GM18870 (cell line): ENCODE measurements at regions not wholly inside any gene's neighbourhood (a gene's known extent, or its start where the extent isn't known, plus 50 kb on each side); places are given as distances from the start of the nearest gene placed in this dataset.

Experiments used
- ATAC-seq: cut with Tn5 transposase; IDR thresholded peaks from one replicate; pipeline ENCODE4 v1.9.1; 2021; ENCODE audit warnings: moderate library complexity; ENCODE audit not compliant: unreplicated experiment

DNA sequence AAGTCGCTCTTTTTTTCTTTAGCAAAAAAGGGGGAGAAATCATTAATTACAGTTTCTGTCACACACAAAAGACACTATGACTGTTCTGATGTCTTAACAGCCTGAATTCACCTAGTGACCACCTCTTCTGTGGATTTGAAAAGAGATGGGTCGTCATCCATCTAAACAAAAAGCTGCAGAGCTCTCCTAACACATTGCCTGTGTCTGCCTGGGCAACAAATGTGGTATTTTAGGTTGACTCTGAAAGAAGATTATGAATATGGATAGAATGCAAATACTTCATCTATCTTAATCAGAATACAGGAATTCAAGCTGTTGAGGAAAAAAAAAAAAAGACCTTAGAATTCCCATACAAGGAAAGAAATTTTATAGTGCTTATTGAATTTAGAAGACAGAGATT, 304.4 kb upstream of the ADGRL2 start:
- ATAC-seq = no peak

DNA sequence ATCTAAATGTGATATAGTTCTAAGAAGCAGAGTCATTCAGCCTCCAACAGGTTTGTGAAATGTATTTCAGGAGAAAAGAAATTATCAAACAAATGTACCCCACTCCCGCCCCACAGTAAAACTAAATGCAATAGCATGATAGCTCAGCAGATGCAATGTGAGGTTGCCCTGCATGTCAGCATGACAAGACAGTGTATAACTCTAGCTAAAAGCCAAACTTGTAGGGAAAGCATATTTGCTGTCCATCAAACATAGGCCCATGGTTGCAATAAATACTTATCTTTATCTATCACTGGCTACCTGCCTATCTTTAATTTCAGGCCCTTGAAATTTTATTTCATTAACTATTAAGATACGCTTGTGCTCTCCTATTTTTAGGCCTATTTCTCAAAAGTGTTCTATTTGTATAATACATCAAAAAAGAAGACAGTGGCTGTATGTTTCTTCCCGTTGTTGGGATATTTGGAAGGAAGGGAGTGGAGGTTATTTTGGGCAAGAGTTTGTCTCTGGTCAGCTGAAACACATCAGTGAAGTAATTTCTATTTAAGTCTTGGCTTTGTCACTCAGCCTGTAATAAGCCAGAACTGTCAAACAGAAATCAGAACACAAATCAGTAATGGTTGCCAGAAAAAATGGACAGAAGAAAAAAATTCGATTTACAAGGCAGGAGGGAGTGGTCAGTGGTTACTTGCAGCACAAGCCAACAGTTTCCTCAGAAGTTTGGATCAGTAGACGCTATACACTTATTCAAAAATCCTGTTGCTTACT, 307.4 kb upstream of the ADGRL2 start:
- ATAC-seq = no peak

DNA sequence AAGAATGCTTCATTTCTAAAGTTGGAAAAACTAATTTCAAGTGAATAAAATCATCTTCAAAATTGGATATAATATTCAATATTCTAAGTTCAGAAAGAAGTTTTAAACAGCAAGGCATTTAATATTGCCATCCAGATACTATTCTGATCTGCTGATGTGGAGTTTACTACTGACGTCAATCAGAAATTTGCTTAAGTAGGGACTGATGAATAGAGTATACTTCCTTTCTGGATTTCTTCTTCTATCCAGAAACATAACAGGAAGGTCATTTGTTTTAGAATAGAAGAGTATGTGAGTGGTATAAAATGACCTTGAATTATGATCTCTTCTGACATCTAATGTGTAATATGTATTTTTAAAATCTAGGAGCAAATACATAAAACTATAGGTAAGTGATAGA, 308.1 kb upstream of the ADGRL2 start:
- ATAC-seq = no peak

DNA sequence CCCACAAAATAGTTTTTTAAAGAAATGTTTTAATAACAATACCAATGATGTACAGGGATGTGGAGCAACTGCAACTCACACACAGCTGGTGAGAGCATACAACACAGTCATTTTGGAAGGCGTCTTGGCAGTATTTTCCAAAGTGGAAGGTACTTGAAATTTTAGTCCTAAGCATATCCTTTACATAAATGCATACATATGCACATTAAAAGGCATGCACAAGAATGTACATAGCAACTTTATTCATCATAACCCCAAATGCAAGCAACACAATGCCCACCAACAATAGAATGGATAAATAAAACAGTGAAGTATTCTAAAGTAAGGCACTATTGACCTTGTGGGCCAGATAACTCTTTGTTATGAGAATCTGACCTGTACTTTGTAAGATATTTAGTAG, 310.1 kb upstream of the ADGRL2 start:
- ATAC-seq = no peak

DNA sequence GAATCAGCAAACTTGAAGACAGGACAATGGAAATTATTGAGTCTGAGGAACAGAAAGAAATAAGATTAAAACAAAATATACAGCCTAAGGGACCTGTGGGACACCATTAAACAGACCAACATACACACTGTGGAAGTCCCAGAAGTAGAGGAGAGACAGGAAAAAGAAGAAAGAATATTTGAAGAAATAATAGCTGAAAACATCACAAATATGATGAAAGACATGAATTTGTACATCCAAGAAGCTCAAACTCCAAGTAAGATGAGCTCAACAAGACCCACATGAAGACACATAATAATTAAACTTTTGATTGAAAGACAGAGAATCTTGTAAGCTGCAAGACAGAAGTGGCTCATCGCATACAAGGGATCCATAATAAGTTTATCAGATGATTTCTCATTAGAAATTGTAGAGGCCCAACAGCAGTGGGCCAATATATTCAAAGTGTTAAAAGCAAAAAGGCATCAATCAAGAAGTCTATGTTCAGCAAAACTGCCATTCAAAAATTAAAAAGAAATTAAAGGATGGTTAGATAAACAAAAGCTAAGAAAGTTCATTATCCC, 311.3 kb upstream of the ADGRL2 start:
- ATAC-seq = no peak

DNA sequence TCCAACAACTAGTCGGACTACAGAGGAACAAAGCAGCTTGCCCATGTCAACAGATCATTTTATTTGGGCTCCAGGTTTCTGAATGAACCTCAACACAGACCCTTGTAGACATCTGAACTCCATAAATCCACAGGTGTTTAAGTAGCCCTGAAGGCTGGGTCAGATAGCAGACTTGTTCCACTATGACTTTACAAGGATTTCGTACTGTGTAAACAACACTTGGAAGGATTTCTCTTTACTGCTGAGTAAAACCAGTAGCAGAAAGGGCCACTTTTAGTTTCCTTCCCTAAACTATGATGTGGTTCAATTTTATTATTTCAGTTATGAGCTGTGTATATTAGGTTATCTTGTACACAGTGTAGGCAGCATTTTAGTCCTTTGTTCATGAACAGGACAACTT, 316.4 kb upstream of the ADGRL2 start:
- no peak for ATAC-seq

DNA sequence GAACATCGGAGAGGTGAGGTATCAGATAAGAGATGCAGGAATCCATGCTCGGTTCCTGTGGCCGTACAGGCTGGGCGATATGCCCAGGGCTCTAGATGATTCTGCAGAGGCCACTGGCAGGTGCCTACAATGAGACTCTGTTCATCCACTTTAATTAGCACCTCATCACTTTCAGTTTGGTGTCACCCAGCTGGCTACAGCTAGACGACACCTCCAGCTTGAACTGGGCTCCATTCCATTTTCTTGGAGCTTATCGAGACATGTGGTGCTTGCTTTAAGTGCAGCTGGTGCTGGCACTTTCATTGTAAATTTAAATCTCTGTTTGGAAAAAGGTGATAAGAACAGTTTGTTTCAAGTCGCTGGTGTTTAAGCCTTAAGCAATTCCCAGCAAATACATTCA, 322.5 kb upstream of the ADGRL2 start:
- ATAC-seq = no peak

DNA sequence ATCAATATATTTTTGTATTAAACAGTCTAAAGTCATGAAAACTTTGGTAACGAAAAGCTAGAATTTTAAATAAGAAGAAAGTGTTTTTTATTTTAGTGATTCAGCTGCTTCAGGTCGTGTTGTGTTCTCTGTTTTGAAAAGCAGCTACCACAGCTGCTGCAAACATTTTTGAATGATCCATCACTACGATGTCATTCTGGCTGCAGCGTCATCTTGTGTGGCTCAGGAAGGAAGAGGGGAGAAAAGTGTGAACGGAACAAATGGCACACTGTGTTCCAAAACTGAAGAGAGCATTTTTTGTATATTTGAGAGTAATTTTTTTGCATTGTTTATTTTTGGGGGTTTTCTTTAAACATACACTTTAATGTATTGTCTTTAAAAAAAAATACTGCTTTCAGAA, 323.0 kb upstream of the ADGRL2 start:
- ATAC-seq = no peak

DNA sequence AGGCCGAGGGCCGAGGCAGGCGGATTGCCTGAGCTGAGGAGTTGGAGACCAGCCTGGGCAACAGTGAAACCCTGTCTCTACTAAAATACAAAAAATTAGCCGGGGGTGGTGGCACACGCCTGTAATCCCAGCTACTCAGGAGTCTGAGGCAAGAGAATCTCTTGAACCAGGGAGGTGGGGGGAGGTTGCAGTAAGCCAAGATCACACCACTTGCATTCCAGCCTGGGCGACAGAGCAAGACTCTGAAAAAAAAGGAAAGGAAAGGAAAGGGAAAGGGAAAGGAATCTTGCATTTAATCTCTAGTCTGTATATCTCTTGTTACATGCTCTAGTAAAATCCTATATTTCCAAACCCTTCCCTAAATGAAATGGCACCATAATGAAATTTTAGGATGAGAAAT, 328.3 kb upstream of the ADGRL2 start:
- ATAC-seq = no peak

DNA sequence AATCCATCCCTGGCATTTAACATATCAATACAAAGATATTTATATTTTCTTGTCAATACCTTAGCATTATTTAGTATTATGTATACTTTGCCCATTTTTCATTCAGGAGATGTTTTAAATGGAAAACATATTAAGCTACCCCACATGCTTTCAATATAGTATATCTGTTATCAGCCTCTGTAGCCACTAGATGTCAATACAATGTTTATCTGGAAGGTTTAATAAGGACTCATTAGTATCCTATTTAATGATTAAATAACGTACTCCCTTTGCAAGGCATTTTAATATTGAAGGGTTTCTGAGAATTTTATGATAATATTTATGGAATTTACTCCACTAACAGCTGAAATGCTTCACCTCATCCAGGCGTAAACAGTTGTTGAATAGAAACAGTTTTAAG, 329.5 kb upstream of the ADGRL2 start:
- no peak for ATAC-seq

DNA sequence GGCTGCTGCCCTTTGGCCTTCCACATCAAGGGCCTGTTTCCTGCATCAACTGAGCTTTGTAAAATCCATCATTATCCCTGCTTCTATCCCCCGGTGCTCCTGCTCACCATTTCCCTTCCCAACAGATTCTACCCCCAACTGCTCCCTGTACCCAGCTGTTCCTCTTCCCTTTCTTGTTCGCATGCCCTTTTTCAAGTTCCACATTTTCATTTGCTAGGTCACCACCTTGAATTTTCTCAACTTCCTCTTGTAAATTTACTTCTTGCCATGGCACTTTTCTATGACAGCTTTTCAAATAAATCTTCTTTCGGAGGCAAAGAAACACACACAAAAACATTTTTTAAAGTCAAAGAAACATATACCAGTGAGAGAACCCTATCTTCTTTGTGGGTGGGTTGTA, 330.5 kb upstream of the ADGRL2 start:
- no peak for ATAC-seq

DNA sequence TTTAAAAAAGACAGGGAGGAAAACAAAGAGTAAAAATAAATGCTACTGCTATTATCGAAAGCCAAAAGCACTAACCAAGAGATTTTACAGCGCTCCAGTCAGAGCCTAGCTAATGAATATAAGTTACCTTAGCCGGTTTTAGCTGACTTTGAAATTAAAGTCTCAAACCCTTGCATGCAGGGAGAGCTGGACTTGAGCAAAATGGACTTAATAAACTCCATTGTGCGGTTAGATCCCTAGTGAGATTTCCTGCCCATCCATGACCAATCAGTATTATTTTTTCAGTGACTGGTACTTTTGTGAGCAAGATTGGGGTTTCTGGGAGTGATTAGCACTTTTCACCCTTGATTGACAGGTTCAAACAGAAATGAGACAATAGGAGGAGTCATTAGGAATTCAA, 333.4 kb upstream of the ADGRL2 start:
- no peak for ATAC-seq

DNA sequence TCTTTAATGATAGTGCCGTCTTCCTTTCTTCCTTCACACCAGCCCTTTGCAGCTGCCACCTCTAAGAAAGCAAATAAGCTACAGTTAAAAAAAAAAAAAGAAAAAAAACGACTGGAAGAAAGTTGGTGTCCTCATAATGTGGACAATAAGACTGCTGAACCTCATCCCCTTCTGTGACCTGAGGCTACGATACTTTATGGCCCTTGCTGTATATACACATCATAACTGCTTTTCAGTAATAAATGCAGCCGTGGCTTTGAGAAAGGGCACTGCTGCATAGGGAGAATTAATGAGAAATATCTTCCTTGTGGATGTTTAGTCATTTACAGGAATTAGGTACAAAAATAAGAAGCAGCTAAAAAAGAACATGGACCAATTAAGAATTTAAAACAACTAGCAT, 333.8 kb upstream of the ADGRL2 start:
- no peak for ATAC-seq

DNA sequence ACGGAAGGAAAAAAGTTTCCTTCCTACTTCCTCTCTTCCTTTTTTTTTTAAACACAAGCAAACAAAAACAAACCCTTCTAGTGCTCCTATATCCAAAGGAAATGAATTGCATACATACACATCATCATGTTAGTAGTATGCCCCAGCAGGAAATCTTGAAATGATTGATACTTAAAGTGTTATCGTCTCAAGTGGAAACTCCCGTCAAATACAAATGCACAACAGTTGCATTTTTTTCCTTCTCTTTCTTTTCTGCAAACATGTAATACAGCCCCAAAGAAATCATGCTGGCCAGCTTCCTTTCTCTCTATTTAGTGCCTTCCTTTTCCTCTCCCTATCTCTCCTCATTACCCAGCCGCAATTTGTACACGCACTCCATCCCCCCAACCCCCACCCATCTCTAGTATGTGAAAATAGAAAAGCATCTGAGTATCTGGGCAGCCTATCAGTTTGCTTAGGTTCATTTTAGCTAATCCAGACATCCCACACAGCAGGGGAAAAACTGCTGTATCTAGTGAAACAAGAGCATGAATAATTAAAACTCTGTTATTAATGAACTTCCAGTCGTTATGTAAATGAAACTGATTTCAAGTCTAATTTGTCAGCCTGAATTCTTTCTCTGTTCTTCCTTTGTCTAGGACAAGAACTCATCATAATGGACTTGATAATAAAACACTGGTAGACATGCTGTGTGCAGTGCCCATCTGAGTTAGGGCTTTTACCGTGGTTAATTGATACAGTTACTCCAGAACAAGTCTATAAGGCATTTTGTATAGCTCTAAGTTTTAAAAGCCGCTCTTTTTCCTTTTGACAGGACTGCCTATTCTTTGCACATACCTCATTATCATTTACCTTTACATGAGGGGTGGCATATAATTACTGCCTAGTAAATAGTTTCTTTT, 336.5 kb upstream of the ADGRL2 start:
- no peak for ATAC-seq

DNA sequence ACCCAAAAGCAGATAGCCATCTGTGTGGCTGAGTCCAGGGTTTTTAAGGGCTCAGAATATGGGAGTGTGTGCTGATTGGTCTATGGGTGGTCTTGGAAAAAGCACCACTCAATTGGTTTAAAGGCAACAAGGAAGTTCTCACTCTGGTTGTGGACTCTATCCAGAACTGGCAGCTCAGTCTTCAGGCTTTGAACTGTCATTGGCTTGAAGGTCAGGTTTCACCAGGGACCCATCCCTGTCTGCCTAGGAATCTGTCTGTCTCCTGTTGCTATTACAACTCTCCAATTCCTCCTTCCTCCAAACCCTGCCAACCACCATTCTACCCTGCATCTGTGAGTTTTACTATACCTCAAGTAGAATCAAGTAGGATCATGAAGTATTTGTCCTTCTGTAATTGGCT, 341.7 kb upstream of the ADGRL2 start:
- ATAC-seq = no peak

DNA sequence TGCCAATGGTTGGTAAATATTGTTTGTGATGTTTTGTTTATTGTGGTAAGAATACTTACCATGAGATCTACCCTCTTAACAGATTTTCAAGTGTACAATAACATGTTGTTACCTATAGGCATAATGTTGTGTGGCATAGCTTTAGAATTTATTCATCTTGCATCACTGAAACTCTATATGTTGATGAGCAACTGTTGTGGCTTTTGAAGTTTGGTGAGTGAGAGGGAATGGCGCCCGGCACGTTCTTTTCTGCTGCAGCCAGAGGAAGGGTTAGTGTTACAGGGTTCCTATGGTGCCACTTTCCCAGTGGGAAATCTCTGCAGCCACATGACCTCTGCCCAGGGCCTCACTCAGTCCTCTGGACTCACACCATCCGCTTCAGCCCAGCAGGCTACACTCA, 342.5 kb upstream of the ADGRL2 start:
- no peak for ATAC-seq

DNA sequence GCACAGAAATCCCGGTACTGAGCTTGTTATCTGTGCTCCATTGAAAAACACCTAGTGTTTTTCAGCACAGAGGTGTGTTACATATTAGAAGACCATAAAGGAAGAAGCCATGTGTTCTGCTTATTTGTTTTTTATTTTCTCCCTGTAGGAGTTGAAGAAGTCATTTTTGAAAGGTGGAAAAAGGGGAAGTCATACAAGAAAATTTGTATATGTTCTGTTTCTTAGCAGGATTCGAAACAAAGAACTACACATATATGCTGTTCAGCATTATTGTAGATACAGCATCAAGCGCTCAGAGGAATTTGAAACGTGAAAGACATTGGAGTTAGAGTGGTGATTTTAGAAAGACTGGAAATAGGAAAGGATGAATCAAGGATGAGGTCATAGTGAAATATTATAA, 345.3 kb upstream of the ADGRL2 start:
- no peak for ATAC-seq

DNA sequence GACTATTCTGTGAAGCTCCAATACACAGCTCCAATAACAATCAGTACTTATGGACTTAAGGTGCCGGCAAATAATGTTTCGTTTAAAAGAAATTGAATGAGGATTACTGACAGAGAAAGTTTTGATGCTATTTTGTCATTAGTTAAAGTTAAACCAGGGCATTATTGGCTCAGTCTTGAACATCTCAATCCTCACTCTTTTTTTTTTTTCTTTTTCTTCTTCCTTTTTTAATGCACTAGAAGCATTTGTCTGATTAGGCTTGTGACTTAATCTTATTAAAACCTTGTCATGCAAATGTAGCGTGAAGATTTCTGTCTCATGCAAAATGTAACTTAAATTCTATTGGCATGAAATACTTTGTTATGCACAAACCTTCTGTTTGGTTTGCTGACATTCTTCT, 346.8 kb upstream of the ADGRL2 start:
- no peak for ATAC-seq

DNA sequence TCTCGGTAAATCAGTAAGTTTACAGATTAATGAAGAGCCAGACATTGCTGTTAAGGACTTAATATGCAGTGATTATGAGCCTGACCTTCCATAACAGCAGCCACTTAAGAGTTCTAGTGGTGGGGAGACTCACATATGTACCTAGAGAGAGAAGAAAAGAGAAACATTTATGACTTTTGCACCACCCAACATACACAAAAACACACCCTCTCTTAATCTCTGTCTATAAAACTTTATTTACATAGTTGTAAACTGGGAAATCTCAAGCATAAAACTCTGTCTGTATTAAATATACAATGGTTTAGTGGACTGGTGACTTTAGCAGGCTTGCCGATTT, 347.4 kb upstream of the ADGRL2 start:
- no peak for ATAC-seq

DNA sequence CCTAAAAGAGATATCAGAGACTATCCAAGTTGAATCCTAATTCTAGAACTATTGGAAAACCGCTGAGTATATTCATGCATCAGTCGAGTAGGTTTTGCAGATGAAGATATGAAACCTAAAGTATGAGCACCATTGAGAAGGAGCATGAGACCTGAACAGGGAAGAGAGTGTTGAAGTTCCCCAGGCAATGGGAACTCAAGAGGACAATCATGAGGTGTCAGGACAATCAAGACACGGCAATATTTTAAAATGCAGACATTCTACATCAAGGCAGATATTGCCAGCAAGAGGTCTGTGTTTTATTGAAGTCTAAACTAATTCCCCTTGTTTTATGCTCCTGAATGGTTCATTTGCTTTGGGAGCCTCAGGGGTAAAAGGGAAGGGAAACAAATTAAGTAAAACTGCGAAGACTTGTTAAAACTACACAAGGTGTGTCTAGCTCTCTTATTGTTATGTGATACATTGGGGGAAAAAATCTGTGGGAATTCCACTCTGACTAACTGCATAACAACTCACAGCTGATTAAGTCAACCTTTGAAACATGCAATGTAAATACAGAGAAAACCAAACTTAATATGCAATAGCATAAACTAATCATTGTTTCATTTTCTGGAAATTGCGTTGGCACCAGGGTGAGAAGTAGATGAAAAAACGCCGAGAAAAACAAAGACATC, 347.9 kb upstream of the ADGRL2 start:
- no peak for ATAC-seq

DNA sequence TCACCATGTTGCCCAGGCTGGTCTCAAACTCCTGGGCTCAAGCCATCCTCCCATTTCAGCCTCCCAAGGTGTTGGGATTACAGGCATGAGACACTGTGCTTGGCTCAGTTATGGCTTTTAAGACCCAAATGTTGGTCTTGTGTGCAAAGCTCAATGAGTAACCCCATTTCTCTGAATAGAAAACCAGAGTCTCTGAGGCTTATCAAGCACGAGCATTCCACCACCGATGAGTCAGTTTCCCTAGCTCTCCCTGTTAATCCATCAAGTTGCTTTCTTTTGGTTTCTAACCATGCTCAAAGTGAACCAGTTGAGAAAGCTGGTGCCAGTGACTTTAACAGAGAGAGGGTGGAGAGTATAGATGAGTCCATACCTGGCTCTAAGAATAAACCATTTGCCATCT, 350.9 kb upstream of the ADGRL2 start:
- no peak for ATAC-seq
